Calu3 (cell line): ENCODE measurements at regions not wholly inside any gene's neighbourhood (a gene's known extent, or its start where the extent isn't known, plus 50 kb on each side); places are given as distances from the start of the nearest gene placed in this dataset.

Source experiments
- BruUV-seq: library from RNA; stranded (reverse); fragments of 400-500 nt; replicated peaks from 2 replicates; lab custom pipeline; 2021; lab: Mats Ljungman, UMichigan
- CTCF ChIA-PET: fragments of 300-600 bp; sonication (Branson Sonifier 250); formaldehyde crosslinking; loops from one replicate; lab custom pipeline; 2022; ENCODE audit warnings: antibody characterized with exemption; lab: Charles Lee
- DNase-seq: peaks from one replicate; pipeline ENCODE4 v3.0.0; 2022
- H3K27ac Mint-ChIP-seq: one replicate; pipeline ENCODE4 v1.8.0; 2022; ENCODE audit warnings: mixed read lengths; ENCODE audit not compliant: unreplicated experiment
- H3K27me3 Mint-ChIP-seq: one replicate; pipeline ENCODE4 v1.8.0; 2022; ENCODE audit warnings: mixed read lengths; ENCODE audit not compliant: unreplicated experiment
- H3K36me3 Mint-ChIP-seq: one replicate; pipeline ENCODE4 v1.8.0; 2022; ENCODE audit warnings: mild to moderate bottlenecking, moderate library complexity, mixed read lengths; ENCODE audit not compliant: insufficient read depth, unreplicated experiment
- H3K4me1 Mint-ChIP-seq: one replicate; pipeline ENCODE4 v1.8.0; 2022; ENCODE audit warnings: mild to moderate bottlenecking, low read depth, mixed read lengths; ENCODE audit not compliant: unreplicated experiment
- H3K4me3 Mint-ChIP-seq: one replicate; pipeline ENCODE4 v1.8.0; 2022; ENCODE audit warnings: mild to moderate bottlenecking, low read depth, moderate library complexity, mixed read lengths; ENCODE audit not compliant: unreplicated experiment
- H3K9me3 Mint-ChIP-seq: one replicate; pipeline ENCODE4 v1.8.0; 2022; ENCODE audit warnings: low read depth, mixed read lengths; ENCODE audit not compliant: unreplicated experiment
- CTCF ChIP-seq: fragments of 200-600 bp; IDR thresholded peaks from one replicate; pipeline ENCODE4 v1.8.0; 2022; ENCODE audit warnings: antibody characterized with exemption; ENCODE audit not compliant: unreplicated experiment
- intact Hi-C: fragments of 100-400 bp; cut with micrococcal nuclease; formaldehyde crosslinking; loops from one replicate; pipeline ENCODE4 v1.10.0; 2022; ENCODE audit not compliant: unreplicated experiment

- no peak for TF ChIP-seq CTCF
- Mint-ChIP-seq H3K4me1 (no peaks in the 10 kb centered on the region), H3K9me3 (peaks cover 11% of the 10 kb centered on the region), H3K27ac (no peak overlapping the region), H3K36me3 (no peaks in the 10 kb centered on the region), H3K27me3 (no peaks in the 10 kb centered on the region), H3K4me3 (no peak overlapping the region)
- no peak for DNase-seq
- intact Hi-C loops: no loop called here
- CTCF ChIA-PET: no interaction called here
- BruUV-seq: no TSS peak
Measured at GRCh38 chr14:43143106-43143505, 1364.0 kb downstream of the FSCB start.

- BruUV-seq: no TSS peak
- DNase-seq: no peak
- H3K9me3 Mint-ChIP-seq: peaks cover 11% of the 10 kb centered on the region
- CTCF ChIA-PET: no interaction called here
- intact Hi-C loops: no loop called here
- no peak overlapping the region for H3K4me3 Mint-ChIP-seq
- TF ChIP-seq CTCF: no peak
- H3K27ac Mint-ChIP-seq: no peak overlapping the region
- no peaks in the 10 kb centered on the region for H3K36me3 Mint-ChIP-seq
- no peaks in the 10 kb centered on the region for H3K4me1 Mint-ChIP-seq
- H3K27me3 Mint-ChIP-seq: no peaks in the 10 kb centered on the region
Measured at GRCh38 chr14:43141636-43142191, 1365.4 kb downstream of the FSCB start.

- TF ChIP-seq CTCF: no peak
- Mint-ChIP-seq H3K9me3 (peaks cover 13% of the 10 kb centered on the region), H3K27me3 (no peaks in the 10 kb centered on the region), H3K36me3 (no peaks in the 10 kb centered on the region), H3K27ac (no peak overlapping the region), H3K4me1 (no peaks in the 10 kb centered on the region), H3K4me3 (no peak overlapping the region)
- DNase-seq: no peak
- CTCF ChIA-PET: no interaction called here
- BruUV-seq: no TSS peak
- intact Hi-C loops: no loop called here
Measured at GRCh38 chr14:43140453-43140852, 1366.6 kb downstream of the FSCB start.

DNA sequence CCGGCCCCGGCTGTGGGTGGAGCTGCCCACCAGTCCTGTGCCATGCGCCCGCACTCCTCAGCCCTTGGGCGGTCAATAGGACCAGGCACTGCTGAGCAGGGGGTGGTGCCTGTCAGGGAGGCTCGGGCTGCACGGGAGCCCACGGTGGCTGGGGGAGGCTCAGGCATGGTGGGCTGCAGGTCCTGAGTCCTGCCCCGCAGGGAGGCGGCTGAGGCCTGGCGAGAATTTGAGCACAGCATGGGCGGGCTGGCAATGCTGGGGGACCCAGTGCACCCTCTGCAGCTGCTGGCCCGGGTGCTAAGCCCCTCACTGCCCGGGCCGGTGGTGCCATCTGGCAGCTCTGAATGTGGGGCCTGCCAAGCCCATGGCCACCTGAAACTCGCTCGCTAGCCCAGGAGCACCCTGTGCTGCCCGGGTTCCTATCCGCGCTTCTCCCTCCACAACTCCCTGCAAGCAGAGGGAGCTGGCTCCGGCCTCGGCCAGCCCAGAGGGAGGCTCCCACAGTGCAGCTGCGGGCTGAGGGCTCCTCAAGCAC is 1371.1 kb downstream of the FSCB start:
- no peak for DNase-seq
- no peak for TF ChIP-seq CTCF
- Mint-ChIP-seq H3K9me3 (peaks cover 13% of the 10 kb centered on the region), H3K27ac (no peak overlapping the region), H3K36me3 (no peaks in the 10 kb centered on the region), H3K27me3 (no peaks in the 10 kb centered on the region), H3K4me1 (no peaks in the 10 kb centered on the region), H3K4me3 (no peak overlapping the region)
- CTCF ChIA-PET: no interaction called here
- intact Hi-C loops: no loop called here
- BruUV-seq: no TSS peak
